GM23338 (cell line): ENCODE measurements at regions not wholly inside any gene's neighbourhood (a gene's known extent, or its start where the extent isn't known, plus 50 kb on each side); places are given as distances from the start of the nearest gene placed in this dataset.

ENCODE experiments used
- ATAC-seq: fragments of 200-7000 bp; cut with Tn5 transposase; 3 replicates; pipeline ENCODE4 v1.9.1; 2020
- DNase-seq: peaks from one replicate; pipeline ENCODE4 v3.0.0-alpha.2; 2015; ENCODE audit warnings: low spot score
- H2AFZ ChIP-seq: fragments of 200-600 bp; sonication (generic); 2 replicates; pipeline ENCODE4 v1.8.0; 2016; ENCODE audit warnings: antibody characterized with exemption, mild to moderate bottlenecking, moderate library complexity
- H3F3A ChIP-seq: fragments of 200-600 bp; sonication (generic); replicated peaks from 2 replicates; pipeline ENCODE4 v1.8.0; 2017; ENCODE audit warnings: antibody characterized with exemption, mixed run types, low read depth
- H3K27ac ChIP-seq: fragments of 200-600 bp; sonication (generic); 2 replicates; pipeline ENCODE4 v1.6.1; 2016; ENCODE audit warnings: low read depth
- H3K27me3 ChIP-seq: fragments of 200-600 bp; sonication (generic); 2 replicates; pipeline ENCODE4 v1.8.0; 2016; ENCODE audit warnings: mild to moderate bottlenecking, mixed run types, moderate library complexity; ENCODE audit not compliant: insufficient read depth
- H3K36me3 ChIP-seq: fragments of 200-600 bp; sonication (generic); 2 replicates; pipeline ENCODE4 v1.8.0; 2016; ENCODE audit warnings: mild to moderate bottlenecking; ENCODE audit not compliant: insufficient read depth
- H3K4me1 ChIP-seq: fragments of 200-600 bp; sonication (generic); 2 replicates; pipeline ENCODE4 v1.8.0; 2016; ENCODE audit warnings: mild to moderate bottlenecking, moderate library complexity; ENCODE audit not compliant: insufficient read depth
- H3K4me2 ChIP-seq: fragments of 200-600 bp; sonication (generic); 2 replicates; pipeline ENCODE4 v1.7.1; 2017; ENCODE audit warnings: mixed run types
- H3K4me3 ChIP-seq: fragments of 200-600 bp; sonication (generic); 2 replicates; pipeline ENCODE4 v1.6.1; 2016; ENCODE audit warnings: mixed run types
- H3K79me2 ChIP-seq: fragments of 200-600 bp; sonication (generic); replicated peaks from 2 replicates; pipeline ENCODE4 v1.8.0; 2017; ENCODE audit warnings: mild to moderate bottlenecking; ENCODE audit not compliant: insufficient read depth
- H3K9me2 ChIP-seq: fragments of 200-600 bp; sonication (generic); 2 replicates; pipeline ENCODE4 v1.8.0; 2017; ENCODE audit not compliant: insufficient read depth
- H4K20me1 ChIP-seq: fragments of 200-600 bp; sonication (generic); replicated peaks from 2 replicates; pipeline ENCODE4 v1.8.0; 2017; ENCODE audit warnings: mild to moderate bottlenecking; ENCODE audit not compliant: insufficient read depth
- H3K27ac Mint-ChIP-seq: 2 replicates; pipeline ENCODE4 v1.8.0; 2020; ENCODE audit warnings: inconsistent platforms, mild to moderate bottlenecking, moderate library complexity, mixed read lengths
- H3K27me3 Mint-ChIP-seq: 3 replicates; pipeline ENCODE4 v1.8.0; 2022; ENCODE audit warnings: low read depth, mild to moderate bottlenecking, moderate library complexity, mixed read lengths, inconsistent platforms; ENCODE audit not compliant: insufficient read depth, poor library complexity
- H3K36me3 Mint-ChIP-seq: 3 replicates; pipeline ENCODE4 v1.8.0; 2021; ENCODE audit warnings: low read depth, mild to moderate bottlenecking, inconsistent platforms, moderate library complexity, mixed read lengths
- H3K4me1 Mint-ChIP-seq: 3 replicates; pipeline ENCODE4 v1.8.0; 2020; ENCODE audit warnings: mild to moderate bottlenecking, inconsistent platforms, mixed read lengths
- H3K4me3 Mint-ChIP-seq: 3 replicates; pipeline ENCODE4 v1.8.0; 2021; ENCODE audit warnings: moderate library complexity, mild to moderate bottlenecking, inconsistent platforms, mixed read lengths
- H3K9me3 Mint-ChIP-seq: 3 replicates; pipeline ENCODE4 v1.8.0; 2020; ENCODE audit warnings: moderate library complexity, mild to moderate bottlenecking, inconsistent platforms, mixed read lengths
- CREB1 ChIP-seq: fragments of 250-450 bp; sonication (Bioruptor Pico); IDR thresholded peaks from 2 replicates; pipeline ENCODE4 v1.5.0; 2020; ENCODE audit warnings: low read depth, mild to moderate bottlenecking, moderate library complexity
- EZH2 ChIP-seq: fragments of 200-600 bp; sonication (generic); IDR thresholded peaks from one replicate; pipeline ENCODE4 v1.8.0; 2017; ENCODE audit warnings: antibody characterized with exemption, mild to moderate bottlenecking, low read depth; ENCODE audit not compliant: unreplicated experiment
- EZH2phosphoT487 ChIP-seq: fragments of 200-600 bp; sonication (generic); IDR thresholded peaks from one replicate; pipeline ENCODE4 v1.8.1; 2018; ENCODE audit warnings: antibody characterized with exemption; ENCODE audit not compliant: unreplicated experiment
- NANOG ChIP-seq: IDR thresholded peaks from 2 replicates; pipeline ENCODE4 v1.6.1; 2016; ENCODE audit warnings: antibody characterized with exemption, borderline replicate concordance
- POLR2AphosphoS5 ChIP-seq: IDR thresholded peaks from 2 replicates; pipeline ENCODE4 v1.6.1; 2016; ENCODE audit warnings: antibody characterized with exemption, low read depth
- STAT1 ChIP-seq: IDR thresholded peaks from one replicate; pipeline ENCODE4 v1.6.1; 2016; ENCODE audit warnings: antibody characterized with exemption; ENCODE audit not compliant: unreplicated experiment
- ZNF462 ChIP-seq: fragments of 250-450 bp; sonication (Bioruptor Pico); IDR thresholded peaks from 2 replicates; pipeline ENCODE4 v1.5.0; 2020; ENCODE audit warnings: mild to moderate bottlenecking, moderate library complexity

- no peak for TF ChIP-seq ZNF462 (CRISPR knock-in tag)
Measured at GRCh38 chr11:100460426-100460825, 226.7 kb upstream of the ARHGAP42 start (continued).

- H3K9me2 ChIP-seq: 0 out of 2 replicates have a peak, but pooled peaks cover 5% of the 10 kb centered on the region
- no peak overlapping the region for H3K4me3 ChIP-seq
- no peaks in the 10 kb centered on the region for H3K27me3 ChIP-seq
- H2AFZ ChIP-seq: no peak overlapping the region
- peaks cover 6% of the 10 kb centered on the region for H3K27me3 Mint-ChIP-seq
- H3K4me2 ChIP-seq: no peak overlapping the region
- peaks cover 3% of the 10 kb centered on the region; the same call in 2 of the 3 replicates for H3K9me3 Mint-ChIP-seq
- peaks cover 5% of the 10 kb centered on the region; the same call in 2 of the 3 replicates for H3K4me1 Mint-ChIP-seq
- DNase-seq (no peak), ATAC-seq (no peak)
- H3K4me1 ChIP-seq: no peaks in the 10 kb centered on the region
- no peaks in the 10 kb centered on the region for H3K79me2 ChIP-seq
- no peak overlapping the region for H3K27ac ChIP-seq
- TF ChIP-seq POLR2AphosphoS5 (no peak), STAT1 (no peak), EZH2 (no peak), NANOG (no peak), CREB1 (CRISPR knock-in tag) (no peak), EZH2phosphoT487 (no peak)
- no peaks in the 10 kb centered on the region for H3F3A ChIP-seq
- H3K4me3 Mint-ChIP-seq: no peak overlapping the region
- H3K27ac Mint-ChIP-seq: no peak overlapping the region
- H3K36me3 Mint-ChIP-seq: no peaks in the 10 kb centered on the region
- no peaks in the 10 kb centered on the region for H4K20me1 ChIP-seq
- H3K36me3 ChIP-seq: no peaks in the 10 kb centered on the region
Measured at GRCh38 chr11:100467821-100468508, 219.1 kb upstream of the ARHGAP42 start.
